Gastrocnemius medialis (tissue), 4 donors: ENCODE measurements at regions not wholly inside any gene's neighbourhood (a gene's known extent, or its start where the extent isn't known, plus 50 kb on each side); places are given as distances from the start of the nearest gene placed in this dataset.

Experiments used
- ATAC-seq, 2 donors: fragments of 150-250 bp; one replicate each; pipeline ENCODE4 v1.9.1; 2016
- DNase-seq, 2 donors: peaks; one replicate each; pipeline ENCODE4 v3.0.0-alpha.2; 2019
- H3K27ac ChIP-seq, 4 donors: fragments of 200-600 bp; sonication (generic); 1 replicate in 1 of 4; 2 replicates in 3 of 4; pipeline ENCODE4 v1.5.1; 2016 to 2018; ENCODE audit warnings: mild to moderate bottlenecking in 2 of 4, moderate library complexity in 1 of 4
- H3K27me3 ChIP-seq, 3 donors: fragments of 200-600 bp; sonication (generic) in 2 of 3; 1 replicate in 1 of 3; 2 replicates in 2 of 3; pipeline versions ENCODE4 v1.5.1 to v1.6.0; 2016 to 2019; ENCODE audit warnings: mild to moderate bottlenecking in 1 of 3, moderate library complexity in 1 of 3
- H3K36me3 ChIP-seq, 2 donors: fragments of 200-600 bp; sonication (generic) in 1 of 2; one replicate each; pipeline ENCODE4 v1.5.1; 2017 to 2018
- H3K4me1 ChIP-seq, 2 donors: fragments of 200-600 bp; sonication (generic) in 1 of 2; one replicate each; pipeline ENCODE4 v1.5.1; 2016 to 2017; ENCODE audit warnings: mild to moderate bottlenecking in 2 of 2
- H3K4me3 ChIP-seq, 4 donors: fragments of 200-600 bp; sonication (generic) in 3 of 4; 1 replicate in 1 of 4; 2 replicates in 3 of 4; pipeline ENCODE4 v1.5.1; 2016 to 2019; ENCODE audit warnings: mild to moderate bottlenecking in 2 of 4
- H3K9me3 ChIP-seq, 3 donors: fragments of 200-600 bp; sonication (generic) in 2 of 3; 1 replicate in 1 of 3; 2 replicates in 2 of 3; pipeline ENCODE4 v1.5.1; 2016 to 2019
- CTCF ChIP-seq, 5 experiments: fragments of 450-650 bp in 3 of 5; fragments of 200-600 bp in 2 of 5; sonication (generic) in 2 of 5; IDR thresholded peaks in 4 of 5; conservative IDR thresholded peaks in 1 of 5; 1 replicate in 4 of 5; 2 replicates in 1 of 5; pipeline ENCODE4 v1.5.1; 2016 to 2019; ENCODE audit warnings: antibody characterized with exemption in 5 of 5, mild to moderate bottlenecking in 3 of 5, moderate library complexity in 3 of 5
- POLR2A ChIP-seq, 2 donors: fragments of 450-650 bp; IDR thresholded peaks; one replicate each; pipeline ENCODE4 v1.6.1; 2017; ENCODE audit warnings: antibody characterized with exemption in 2 of 2, mild to moderate bottlenecking in 2 of 2, moderate library complexity in 2 of 2
- in situ Hi-C, 4 donors: fragments of 200-750 bp; cut with MboI; loops; one replicate each; pipeline versions ENCODE4 v1.15.0 to v1.8.0; 2017; ENCODE audit warnings: low sequenced_read_pairs in 4 of 4
- intact Hi-C: fragments of 100-400 bp; cut with DNase I; formaldehyde crosslinking; loops from one replicate; pipeline ENCODE4 v1.15.1; 2023; ENCODE audit warnings: low total_unique reads

DNA sequence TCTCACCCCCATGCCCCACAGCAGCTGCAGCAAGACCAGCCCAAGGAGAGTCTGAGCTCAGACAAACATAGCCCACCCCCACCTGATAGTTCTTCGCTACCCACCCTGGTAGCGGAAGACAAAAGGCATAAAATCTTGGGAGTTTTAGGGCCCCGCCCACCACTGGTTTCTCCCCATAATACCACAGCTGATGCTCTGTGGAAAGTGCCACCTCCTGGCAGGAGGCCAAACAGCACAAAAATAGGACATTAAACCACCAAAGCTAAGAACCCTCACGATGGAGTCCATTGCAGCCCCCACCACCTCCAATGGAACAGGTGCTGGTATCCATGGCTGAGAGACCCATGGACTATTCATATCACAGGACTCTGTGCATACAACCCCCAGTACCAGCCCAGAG, 226.7 kb downstream of the SNCA start:
- intact Hi-C loops, result no loop called here
- H3K36me3 ChIP-seq, result no peaks in the 10 kb centered on the region
- ATAC-seq, result no peak
- DNase-seq, result no peak
- in situ Hi-C loops, result no loop called here
- H3K4me1 ChIP-seq, result no peaks in the 10 kb centered on the region
- H3K4me3 ChIP-seq, result no peak overlapping the region
- no peaks in the 10 kb centered on the region for H3K27me3 ChIP-seq
- H3K9me3 ChIP-seq, result no peaks in the 10 kb centered on the region
- TF ChIP-seq POLR2A (IDR thresholded peaks at IDR 0.05) (no peak), CTCF (IDR thresholded peaks at IDR 0.05 in 4 of 5, conservative IDR thresholded peaks at IDR 0.05 in 1 of 5) (no peak)
- no peak overlapping the region for H3K27ac ChIP-seq

DNA sequence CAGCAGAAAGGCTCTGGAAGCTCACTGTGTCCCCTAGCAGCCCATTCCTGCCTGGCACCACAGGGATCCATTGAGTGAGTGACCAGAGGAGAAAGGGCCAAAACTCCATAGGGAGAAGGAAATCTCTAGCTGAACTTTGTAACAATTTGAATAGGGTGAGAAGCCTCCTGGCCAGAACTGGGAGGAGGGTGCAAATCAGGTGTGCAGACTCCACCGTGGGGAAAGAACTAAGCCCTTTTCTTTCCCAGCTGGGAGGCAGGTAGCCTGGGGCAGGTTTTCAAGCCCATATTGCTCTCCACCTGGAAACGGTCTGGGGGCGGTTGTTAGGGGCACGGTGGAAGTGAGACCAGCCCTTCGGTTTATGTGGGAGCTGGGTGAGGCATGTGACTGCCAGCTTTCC, 227.2 kb downstream of the SNCA start:
- no peak for DNase-seq
- Histone ChIP-seq H3K36me3 (no peaks in the 10 kb centered on the region), H3K4me3 (no peak overlapping the region), H3K4me1 (no peaks in the 10 kb centered on the region), H3K27ac (no peak overlapping the region), H3K27me3 (no peaks in the 10 kb centered on the region), H3K9me3 (no peaks in the 10 kb centered on the region)
- TF ChIP-seq POLR2A (IDR thresholded peaks at IDR 0.05) (no peak), CTCF (IDR thresholded peaks at IDR 0.05 in 4 of 5, conservative IDR thresholded peaks at IDR 0.05 in 1 of 5) (no peak)
- in situ Hi-C loops (no loop called here), intact Hi-C loops (no loop called here)
- ATAC-seq, result no peak

DNA sequence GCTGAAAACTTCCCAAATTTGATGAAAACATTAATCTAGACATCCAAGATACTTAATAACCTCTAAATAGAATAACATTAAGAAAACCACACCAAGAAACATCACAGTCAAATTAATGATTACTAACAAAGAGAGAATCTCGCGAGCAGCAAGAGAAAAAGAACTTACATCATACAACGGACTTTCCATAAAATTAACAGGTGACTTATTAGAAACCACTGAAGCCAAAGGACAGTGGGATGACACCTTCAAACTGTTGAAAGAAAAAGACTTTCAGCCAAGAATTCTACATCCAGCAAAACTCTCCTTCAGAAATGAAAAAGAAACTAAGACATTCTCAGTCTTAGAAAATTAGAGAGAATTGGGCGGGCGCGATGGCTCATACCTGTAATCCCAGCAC, 232.0 kb downstream of the SNCA start:
- ATAC-seq (no peak), DNase-seq (no peak)
- in situ Hi-C loops, result no loop called here
- Histone ChIP-seq H3K4me3 (no peak overlapping the region), H3K27me3 (no peaks in the 10 kb centered on the region), H3K27ac (no peak overlapping the region), H3K36me3 (no peaks in the 10 kb centered on the region), H3K9me3 (no peaks in the 10 kb centered on the region), H3K4me1 (no peaks in the 10 kb centered on the region)
- TF ChIP-seq POLR2A (IDR thresholded peaks at IDR 0.05) (no peak), CTCF (IDR thresholded peaks at IDR 0.05 in 4 of 5, conservative IDR thresholded peaks at IDR 0.05 in 1 of 5) (no peak)
- intact Hi-C loops, result no loop called here

DNA sequence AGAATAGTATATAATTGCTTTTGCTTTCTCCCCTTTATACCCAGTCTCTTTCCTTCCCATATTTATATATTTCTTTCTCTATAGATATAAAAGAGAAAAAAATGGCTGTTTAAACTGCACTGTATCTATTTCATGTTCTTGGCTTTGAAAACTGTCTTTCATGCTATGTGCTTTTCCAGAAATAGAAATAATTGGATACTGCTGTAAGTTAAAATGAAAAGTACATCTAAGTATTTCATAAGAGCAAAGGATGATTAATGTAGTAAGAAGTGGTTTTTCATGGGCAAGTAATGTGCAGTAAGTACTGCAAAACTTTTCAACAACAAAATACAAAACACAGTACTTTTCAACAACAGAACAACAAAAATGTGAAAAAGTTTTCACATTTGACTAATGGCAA, 237.9 kb downstream of the SNCA start:
- no peak for DNase-seq
- ATAC-seq, result no peak
- no peak for TF ChIP-seq CTCF (IDR thresholded peaks at IDR 0.05 in 4 of 5, conservative IDR thresholded peaks at IDR 0.05 in 1 of 5)
- no peak for TF ChIP-seq POLR2A (IDR thresholded peaks at IDR 0.05)
- no peaks in the 10 kb centered on the region for H3K4me1 ChIP-seq
- no peak overlapping the region for H3K27ac ChIP-seq
- H3K4me3 ChIP-seq, result no peak overlapping the region
- H3K9me3 ChIP-seq, result no peaks in the 10 kb centered on the region
- in situ Hi-C loops (loop anchor here in 1 of 4 donors (10.0 kb wide), 1 partner anchor 64 kb away; no protein-coding TSS in a partner anchor), intact Hi-C loops (no loop called here)
- H3K27me3 ChIP-seq, result no peaks in the 10 kb centered on the region
- H3K36me3 ChIP-seq, result no peaks in the 10 kb centered on the region

- Histone ChIP-seq H3K4me3 (no peak overlapping the region), H3K36me3 (no peaks in the 10 kb centered on the region), H3K9me3 (no peaks in the 10 kb centered on the region), H3K27me3 (no peaks in the 10 kb centered on the region), H3K4me1 (no peaks in the 10 kb centered on the region), H3K27ac (no peak overlapping the region)
- in situ Hi-C loops (loop anchor here in 1 of 4 donors (10.0 kb wide), 1 partner anchor 64 kb away; no protein-coding TSS in a partner anchor), intact Hi-C loops (no loop called here)
- ATAC-seq (no peak), DNase-seq (no peak)
- TF ChIP-seq POLR2A (IDR thresholded peaks at IDR 0.05), result no peak
- TF ChIP-seq CTCF (IDR thresholded peaks at IDR 0.05 in 4 of 5, conservative IDR thresholded peaks at IDR 0.05 in 1 of 5), result no peak
Observed at GRCh38 chr4:89598602-89599001, 238.4 kb downstream of the SNCA start.
